SK-N-SH (cell line): ENCODE measurements at regions not wholly inside any gene's neighbourhood (a gene's known extent, or its start where the extent isn't known, plus 50 kb on each side); places are given as distances from the start of the nearest gene placed in this dataset.

ENCODE experiments used
- CTCF ChIA-PET: fragments of 300-600, 350-600 bp; formaldehyde crosslinking; extraction: SDS; loops from one replicate; lab custom pipeline; 2021; lab: Yijun Ruan, JAX
- POLR2A ChIA-PET: fragments of 350-600 bp; sonication (Branson Sonifier 250); formaldehyde crosslinking; extraction: SDS; loops from one replicate; lab custom pipeline; 2020; ENCODE audit warnings: antibody characterized with exemption, inconsistent platforms; lab: Yijun Ruan, JAX
- DNase-seq: peaks from one replicate; pipeline ENCODE4 v3.0.0; 2012
- H2AFZ ChIP-seq: fragments of 200-600 bp; sonication (generic); 2 replicates; pipeline ENCODE4 v1.8.1; 2016; ENCODE audit warnings: antibody characterized with exemption, mild to moderate bottlenecking, low read depth
- H3F3A ChIP-seq: fragments of 200-600 bp; sonication (generic); replicated peaks from 2 replicates; pipeline ENCODE3; 2016; ENCODE audit warnings: antibody characterized with exemption, mild to moderate bottlenecking; ENCODE audit not compliant: insufficient read depth
- H3K27ac ChIP-seq, 2 experiments: fragments of 200-500 bp in 1 of 2; fragments of 200-600 bp in 1 of 2; sonication (Bioruptor generic) in 1 of 2; sonication (generic), shearing (Covaris generic) in 1 of 2; 2 replicates each; pipeline versions ENCODE4 v1.5.1 to v1.6.1; 2014 to 2016; ENCODE audit warnings: low read depth in 2 of 2, inconsistent platforms in 1 of 2, low read length in 1 of 2, mild to moderate bottlenecking in 1 of 2, mixed read lengths in 1 of 2
- H3K27me3 ChIP-seq: fragments of 200-600 bp; sonication (generic), shearing (Covaris generic); 2 replicates; pipeline ENCODE4 v1.6.1; 2016; ENCODE audit warnings: mixed run types; ENCODE audit not compliant: insufficient read depth
- H3K36me3 ChIP-seq, 2 experiments: fragments of 200-500 bp in 1 of 2; fragments of 200-600 bp in 1 of 2; sonication (Bioruptor generic) in 1 of 2; sonication (generic) in 1 of 2; replicated peaks in 1 of 2; 2 replicates each; pipeline versions ENCODE3 to v1.5.1; 2014 to 2016; ENCODE audit warnings: low read length in 1 of 2, mild to moderate bottlenecking in 1 of 2; ENCODE audit not compliant: insufficient read depth in 2 of 2, control insufficient read depth in 1 of 2
- H3K4me1 ChIP-seq, 2 experiments: fragments of 200-500 bp in 1 of 2; fragments of 200-600 bp in 1 of 2; sonication (Bioruptor generic) in 1 of 2; sonication (generic), shearing (Covaris generic) in 1 of 2; 2 replicates each; pipeline versions ENCODE4 v1.5.1 to v1.6.1; 2014 to 2016; ENCODE audit warnings: low read depth in 1 of 2, low read length in 1 of 2, mixed run types in 1 of 2; ENCODE audit not compliant: insufficient read depth in 2 of 2, control insufficient read depth in 1 of 2
- H3K4me2 ChIP-seq: fragments of 200-600 bp; sonication (generic), shearing (Covaris generic); 2 replicates; pipeline ENCODE4 v1.6.1; 2017; ENCODE audit warnings: mixed run types
- H3K4me3 ChIP-seq, 2 experiments: fragments of 200-500 bp in 1 of 2; fragments of 200-600 bp in 1 of 2; sonication (Bioruptor generic) in 1 of 2; sonication (generic), shearing (Covaris generic) in 1 of 2; 2 replicates each; pipeline versions ENCODE4 v1.5.1 to v1.8.1; 2014 to 2016; ENCODE audit warnings: low read depth in 2 of 2, inconsistent platforms in 1 of 2, low read length in 1 of 2, mild to moderate bottlenecking in 1 of 2, mixed read lengths in 1 of 2, moderate library complexity in 1 of 2
- H3K79me2 ChIP-seq: fragments of 200-600 bp; sonication (generic); 2 replicates; pipeline ENCODE4 v1.8.1; 2017; ENCODE audit warnings: mild to moderate bottlenecking; ENCODE audit not compliant: insufficient read depth
- H3K9ac ChIP-seq: fragments of 200-600 bp; sonication (generic); 2 replicates; pipeline ENCODE4 v1.6.1; 2017; ENCODE audit warnings: mixed run types
- H3K9me2 ChIP-seq: fragments of 200-600 bp; sonication (generic); 2 replicates; pipeline ENCODE4 v1.6.1; 2017; ENCODE audit warnings: mixed run types
- H3K9me3 ChIP-seq: fragments of 200-600 bp; sonication (generic); 2 replicates; pipeline ENCODE4 v1.6.1; 2017; ENCODE audit warnings: mixed run types, mild to moderate bottlenecking, moderate library complexity
- H4K20me1 ChIP-seq: fragments of 200-600 bp; sonication (generic); 2 replicates; pipeline ENCODE4 v1.6.1; 2017; ENCODE audit warnings: mild to moderate bottlenecking, mixed run types; ENCODE audit not compliant: insufficient read depth
- CHD2 ChIP-seq: fragments of 150-350 bp; IDR thresholded peaks from 2 replicates; pipeline ENCODE4 v1.6.1; 2018; ENCODE audit warnings: low read length; ENCODE audit not compliant: partially characterized antibody
- FOSL2 ChIP-seq: IDR thresholded peaks from 2 replicates; pipeline ENCODE4 v1.4.0; 2012; ENCODE audit warnings: low read depth, mild to moderate bottlenecking, moderate library complexity, borderline replicate concordance
- FOXJ3 ChIP-seq: sonication (generic); formaldehyde crosslinking; IDR thresholded peaks from 2 replicates; pipeline ENCODE4 v1.5.1; 2020; ENCODE audit warnings: mild to moderate bottlenecking, missing genetic modification reagents
- GABPA ChIP-seq: IDR thresholded peaks from 2 replicates; pipeline ENCODE4 v1.4.0; 2012; ENCODE audit warnings: low read depth, mild to moderate bottlenecking
- GATA2 ChIP-seq: sonication (generic); formaldehyde crosslinking; IDR thresholded peaks from 2 replicates; pipeline ENCODE4 v1.5.0; 2020; ENCODE audit warnings: mild to moderate bottlenecking, missing genetic modification reagents
- JUND ChIP-seq: IDR thresholded peaks from 2 replicates; pipeline ENCODE4 v1.4.0; 2012
- MEF2A ChIP-seq: IDR thresholded peaks from 2 replicates; pipeline ENCODE4 v1.4.0; 2012; ENCODE audit warnings: low read depth, borderline replicate concordance
- MXI1 ChIP-seq: IDR thresholded peaks from 2 replicates; pipeline ENCODE4 v1.6.1; 2012; ENCODE audit warnings: mild to moderate bottlenecking, low read depth, low read length, improper control_type of control experiment
- NFIC ChIP-seq: IDR thresholded peaks from 2 replicates; pipeline ENCODE4 v1.4.0; 2012; ENCODE audit warnings: borderline replicate concordance
- NRF1 ChIP-seq: IDR thresholded peaks from 2 replicates; pipeline ENCODE4 v1.6.1; 2012; ENCODE audit warnings: low read depth, mild to moderate bottlenecking, low read length
- RAD21 ChIP-seq: IDR thresholded peaks from 2 replicates; pipeline ENCODE4 v1.6.1; 2012; ENCODE audit warnings: mild to moderate bottlenecking, low read length
- RCOR1 ChIP-seq: fragments of 150-350 bp; IDR thresholded peaks from 2 replicates; pipeline ENCODE4 v1.6.1; 2017; ENCODE audit warnings: antibody characterized with exemption, low read length
- RFX5 ChIP-seq: IDR thresholded peaks from 2 replicates; pipeline ENCODE4 v1.6.1; 2012; ENCODE audit warnings: mild to moderate bottlenecking, improper control_type of control experiment, low read length
- SIN3A ChIP-seq: IDR thresholded peaks from 2 replicates; pipeline ENCODE4 v1.6.1; 2012; ENCODE audit warnings: low read depth, mild to moderate bottlenecking, low read length, moderate library complexity, borderline replicate concordance
- TAF1 ChIP-seq: IDR thresholded peaks from 2 replicates; pipeline ENCODE4 v1.6.1; 2012; ENCODE audit warnings: low read depth, mild to moderate bottlenecking, low read length, moderate library complexity, borderline replicate concordance
- TEAD4 ChIP-seq: IDR thresholded peaks from 2 replicates; pipeline ENCODE4 v1.4.0; 2012; ENCODE audit warnings: mild to moderate bottlenecking, borderline replicate concordance; ENCODE audit not compliant: insufficient read depth
- YY1 ChIP-seq: IDR thresholded peaks from 2 replicates; pipeline ENCODE4 v1.4.0; 2012; ENCODE audit warnings: low read depth, mild to moderate bottlenecking
- WGBS: methylation state at CpG from one replicate; pipeline ENCODE4 v1.1.6; 2017; ENCODE audit warnings: low lambda C conversion rate; 5-methylcytosine and 5-hydroxymethylcytosine counted together
- TF ChIP-seq, protein P1 (sequence below): IDR thresholded peaks from 2 replicates; pipeline ENCODE4 v1.4.0; 2012; ENCODE audit warnings: low read depth
- TF ChIP-seq, protein P2 (sequence below): IDR thresholded peaks from 2 replicates; pipeline ENCODE4 v1.4.0; 2012; ENCODE audit warnings: low read depth, borderline replicate concordance
- TF ChIP-seq, protein P3 (sequence below): fragments of 150-350 bp; IDR thresholded peaks from 2 replicates; pipeline ENCODE4 v1.6.1; 2017; ENCODE audit warnings: antibody characterized with exemption, low read length, low read depth, borderline replicate concordance
- TF ChIP-seq, protein P4 (sequence below): IDR thresholded peaks from 2 replicates; pipeline ENCODE4 v1.4.0; 2012; ENCODE audit warnings: low read depth, borderline replicate concordance
- TF ChIP-seq, protein P5 (sequence below): IDR thresholded peaks from 2 replicates; pipeline ENCODE4; 2012

DNA sequence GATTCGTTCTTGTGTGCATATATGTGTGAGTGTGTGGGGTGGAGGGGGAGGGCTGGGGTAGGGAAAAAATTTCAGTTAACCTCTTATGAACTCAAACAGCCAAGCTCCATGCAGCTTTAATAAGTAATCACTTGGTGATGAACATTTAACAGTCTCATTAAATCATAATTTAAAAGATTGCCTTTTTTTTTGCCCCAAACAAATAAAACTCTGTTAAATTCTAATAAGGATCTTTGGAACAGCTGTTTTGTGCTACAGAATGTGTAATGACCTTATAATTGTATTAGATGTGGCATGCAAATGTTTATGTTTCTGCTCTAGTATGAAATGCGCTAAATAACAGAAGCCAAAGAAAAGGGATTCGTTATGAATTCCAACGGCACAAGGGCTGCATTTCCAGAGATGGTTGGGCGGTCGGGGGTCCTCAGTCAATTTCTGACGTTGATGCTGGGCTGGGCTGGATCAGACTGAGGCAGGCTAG lies 80.0 kb upstream of the RORA start:
- POLR2A ChIA-PET: no interaction called here

DNA sequence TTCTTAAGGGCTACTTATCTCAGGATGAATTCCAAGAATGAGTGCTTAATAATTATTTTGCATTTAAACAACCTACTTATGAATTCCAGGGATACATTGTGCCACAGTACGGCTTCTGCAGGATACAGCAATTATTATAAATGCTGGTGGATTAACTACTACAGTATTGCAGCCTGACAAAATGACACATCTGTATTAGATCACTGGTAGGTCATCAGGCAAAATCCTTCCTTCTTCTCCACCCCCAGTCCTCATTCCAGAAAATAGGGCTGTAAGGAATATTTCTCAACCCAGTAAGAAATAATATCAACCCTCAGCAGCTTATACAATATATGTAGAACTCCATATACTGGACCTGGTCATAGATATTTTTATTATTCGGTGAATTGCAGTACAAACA lies 79.3 kb upstream of the RORA start:
- Histone ChIP-seq H3F3A (no peaks in the 10 kb centered on the region), H3K27me3 (no peaks in the 10 kb centered on the region)
- TF ChIP-seq TAF1: no peak
- TF ChIP-seq, protein P1, sequence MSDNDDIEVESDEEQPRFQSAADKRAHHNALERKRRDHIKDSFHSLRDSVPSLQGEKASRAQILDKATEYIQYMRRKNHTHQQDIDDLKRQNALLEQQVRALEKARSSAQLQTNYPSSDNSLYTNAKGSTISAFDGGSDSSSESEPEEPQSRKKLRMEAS: no peak
- TF ChIP-seq JUND: no peak
- TF ChIP-seq, protein P2, sequence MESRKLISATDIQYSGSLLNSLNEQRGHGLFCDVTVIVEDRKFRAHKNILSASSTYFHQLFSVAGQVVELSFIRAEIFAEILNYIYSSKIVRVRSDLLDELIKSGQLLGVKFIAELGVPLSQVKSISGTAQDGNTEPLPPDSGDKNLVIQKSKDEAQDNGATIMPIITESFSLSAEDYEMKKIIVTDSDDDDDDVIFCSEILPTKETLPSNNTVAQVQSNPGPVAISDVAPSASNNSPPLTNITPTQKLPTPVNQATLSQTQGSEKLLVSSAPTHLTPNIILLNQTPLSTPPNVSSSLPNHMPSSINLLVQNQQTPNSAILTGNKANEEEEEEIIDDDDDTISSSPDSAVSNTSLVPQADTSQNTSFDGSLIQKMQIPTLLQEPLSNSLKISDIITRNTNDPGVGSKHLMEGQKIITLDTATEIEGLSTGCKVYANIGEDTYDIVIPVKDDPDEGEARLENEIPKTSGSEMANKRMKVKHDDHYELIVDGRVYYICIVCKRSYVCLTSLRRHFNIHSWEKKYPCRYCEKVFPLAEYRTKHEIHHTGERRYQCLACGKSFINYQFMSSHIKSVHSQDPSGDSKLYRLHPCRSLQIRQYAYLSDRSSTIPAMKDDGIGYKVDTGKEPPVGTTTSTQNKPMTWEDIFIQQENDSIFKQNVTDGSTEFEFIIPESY: no peak
- TF ChIP-seq, protein P3, sequence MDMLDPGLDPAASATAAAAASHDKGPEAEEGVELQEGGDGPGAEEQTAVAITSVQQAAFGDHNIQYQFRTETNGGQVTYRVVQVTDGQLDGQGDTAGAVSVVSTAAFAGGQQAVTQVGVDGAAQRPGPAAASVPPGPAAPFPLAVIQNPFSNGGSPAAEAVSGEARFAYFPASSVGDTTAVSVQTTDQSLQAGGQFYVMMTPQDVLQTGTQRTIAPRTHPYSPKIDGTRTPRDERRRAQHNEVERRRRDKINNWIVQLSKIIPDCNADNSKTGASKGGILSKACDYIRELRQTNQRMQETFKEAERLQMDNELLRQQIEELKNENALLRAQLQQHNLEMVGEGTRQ: no peak
- no peak for TF ChIP-seq FOSL2
- TF ChIP-seq FOXJ3 (CRISPR knock-in tag): no peak
- no peak for TF ChIP-seq NRF1
- no peak for TF ChIP-seq RAD21
- TF ChIP-seq, all 33 proteins: peak for 0
- Histone ChIP-seq H3K4me3 (no peak overlapping the region), H3K9ac (no peak overlapping the region), H3K4me1 (no peaks in the 10 kb centered on the region; a peak in 1 of 4 replicates), H3K9me2 (no peaks in the 10 kb centered on the region), H3K9me3 (no peaks in the 10 kb centered on the region), H3K27ac (no peak overlapping the region), H3K4me2 (no peak overlapping the region), H4K20me1 (no peaks in the 10 kb centered on the region), H3K79me2 (no peaks in the 10 kb centered on the region), H2AFZ (no peak overlapping the region), H3K36me3 (no peaks in the 10 kb centered on the region)
- DNase-seq: no peak
- CTCF ChIA-PET: no interaction called here
- 49% methylated on average over 2 of the region's 2 CpGs for WGBS
- POLR2A ChIA-PET: no interaction called here

More for the DNA sequence above, 80.0 kb upstream of the RORA start:
- Histone ChIP-seq H3K4me1 (no peaks in the 10 kb centered on the region; a peak in 1 of 4 replicates), H4K20me1 (no peaks in the 10 kb centered on the region), H3K9me3 (no peaks in the 10 kb centered on the region), H3K4me3 (no peak overlapping the region), H3K27ac (no peak overlapping the region), H3K79me2 (no peaks in the 10 kb centered on the region), H3K36me3 (no peaks in the 10 kb centered on the region), H3K9ac (no peak overlapping the region), H2AFZ (no peak overlapping the region), H3F3A (no peaks in the 10 kb centered on the region), H3K9me2 (no peaks in the 10 kb centered on the region), H3K4me2 (no peak overlapping the region), H3K27me3 (no peaks in the 10 kb centered on the region)
- CTCF ChIA-PET: no interaction called here
- 50% methylated on average over 6 of the region's 7 CpGs for WGBS
- no peak for TF ChIP-seq MXI1
- no peak for TF ChIP-seq RFX5
- TF ChIP-seq TAF1: no peak
- TF ChIP-seq MEF2A: no peak
- no peak for TF ChIP-seq GATA2
- TF ChIP-seq TEAD4: no peak
- TF ChIP-seq SIN3A: no peak
- no peak for TF ChIP-seq JUND
- TF ChIP-seq, protein P4, sequence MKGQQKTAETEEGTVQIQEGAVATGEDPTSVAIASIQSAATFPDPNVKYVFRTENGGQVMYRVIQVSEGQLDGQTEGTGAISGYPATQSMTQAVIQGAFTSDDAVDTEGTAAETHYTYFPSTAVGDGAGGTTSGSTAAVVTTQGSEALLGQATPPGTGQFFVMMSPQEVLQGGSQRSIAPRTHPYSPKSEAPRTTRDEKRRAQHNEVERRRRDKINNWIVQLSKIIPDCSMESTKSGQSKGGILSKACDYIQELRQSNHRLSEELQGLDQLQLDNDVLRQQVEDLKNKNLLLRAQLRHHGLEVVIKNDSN: no peak
- no peak for TF ChIP-seq YY1
- TF ChIP-seq, protein P2: no peak
- TF ChIP-seq CHD2: no peak
- TF ChIP-seq NFIC: no peak
- TF ChIP-seq FOXJ3 (CRISPR knock-in tag): no peak
- no peak for TF ChIP-seq RCOR1
- no peak for TF ChIP-seq GABPA
- TF ChIP-seq, protein P5, sequence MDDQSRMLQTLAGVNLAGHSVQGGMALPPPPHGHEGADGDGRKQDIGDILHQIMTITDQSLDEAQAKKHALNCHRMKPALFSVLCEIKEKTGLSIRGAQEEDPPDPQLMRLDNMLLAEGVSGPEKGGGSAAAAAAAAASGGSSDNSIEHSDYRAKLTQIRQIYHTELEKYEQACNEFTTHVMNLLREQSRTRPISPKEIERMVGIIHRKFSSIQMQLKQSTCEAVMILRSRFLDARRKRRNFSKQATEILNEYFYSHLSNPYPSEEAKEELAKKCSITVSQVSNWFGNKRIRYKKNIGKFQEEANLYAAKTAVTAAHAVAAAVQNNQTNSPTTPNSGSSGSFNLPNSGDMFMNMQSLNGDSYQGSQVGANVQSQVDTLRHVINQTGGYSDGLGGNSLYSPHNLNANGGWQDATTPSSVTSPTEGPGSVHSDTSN: no peak
- TF ChIP-seq, protein P1: no peak
- no peak for DNase-seq
